NCI-H226 (cell line): ENCODE measurements at regions not wholly inside any gene's neighbourhood (a gene's known extent, or its start where the extent isn't known, plus 50 kb on each side); places are given as distances from the start of the nearest gene placed in this dataset.
"Not testable (repeated sequence)": the region's sequence is repeated elsewhere in the genome, so short reads cannot be mapped to it uniquely, and the experiment has no call there.

ENCODE experiments used
- DNase-seq: peaks from one replicate; pipeline ENCODE4 v3.0.0-alpha.2; 2015

DNA sequence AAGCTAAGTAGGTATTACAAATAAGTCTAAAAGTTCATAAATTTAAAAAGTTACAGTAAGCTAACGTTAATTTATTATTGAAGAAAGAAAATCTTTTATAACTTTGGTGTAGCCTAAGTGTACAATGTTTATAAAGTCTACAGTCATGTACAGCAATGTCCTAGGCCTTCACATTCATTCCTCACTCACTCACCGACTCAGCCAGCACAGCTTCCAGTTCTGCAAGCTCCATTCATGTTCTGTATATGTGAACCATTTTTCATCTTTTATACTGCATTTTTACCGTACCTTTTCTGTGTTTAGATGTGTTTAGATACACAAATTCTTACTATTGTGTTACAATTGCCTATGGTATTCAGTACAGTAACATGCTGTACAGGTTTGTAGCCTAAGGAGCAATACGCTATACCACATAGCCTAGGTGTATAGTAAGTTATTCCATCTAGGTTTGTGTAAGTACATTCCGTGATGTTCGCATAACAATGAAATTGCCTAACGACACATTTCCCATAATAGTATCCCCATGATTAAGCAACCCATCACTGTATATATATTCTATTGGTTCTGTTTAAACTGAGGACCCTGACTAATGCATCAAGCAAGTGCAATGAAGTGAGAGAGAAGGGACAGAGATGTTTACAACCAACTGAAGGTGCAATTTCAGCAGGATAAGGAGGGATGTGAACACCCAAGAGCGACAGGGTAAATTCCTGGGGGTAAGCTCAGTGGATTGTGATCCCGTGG is 88.9 kb upstream of the TRIO start:
- no peak for DNase-seq

- no peak for DNase-seq
Observed at GRCh38 chr5:14050821-14051220, 92.3 kb upstream of the TRIO start.

- DNase-seq = no peak
Observed at GRCh38 chr5:14048434-14048833, 94.7 kb upstream of the TRIO start.

DNA sequence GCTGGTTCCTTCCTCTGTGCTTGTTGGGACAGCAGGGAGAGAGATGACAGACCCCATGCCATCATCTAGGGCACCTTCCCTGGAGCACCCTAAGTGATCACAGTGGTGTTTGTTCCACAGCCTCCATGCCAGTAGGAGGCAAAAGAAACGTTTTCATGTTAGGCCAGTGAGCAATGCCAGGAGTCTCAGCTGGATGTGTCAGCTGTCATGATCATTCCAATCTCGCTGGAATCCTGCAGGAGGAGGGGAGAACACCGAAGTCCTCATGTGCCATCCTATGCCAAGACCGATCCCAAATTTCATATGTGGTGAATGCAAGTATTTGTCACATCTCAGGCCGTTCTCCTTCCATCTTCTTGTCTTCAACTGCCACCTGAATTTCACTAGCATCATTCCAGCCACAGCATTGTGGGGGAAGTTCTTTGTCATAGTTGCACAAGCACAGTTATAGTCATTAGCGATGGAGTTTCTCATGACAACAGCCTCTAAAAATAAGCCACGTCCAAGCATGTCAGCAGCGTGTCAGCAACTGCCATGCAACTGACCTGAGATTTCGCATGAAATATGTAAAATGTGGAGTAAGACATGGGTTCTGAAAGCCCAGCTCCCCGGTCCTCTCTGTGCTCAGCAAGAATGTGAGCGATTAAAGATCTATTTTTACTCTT is 97.2 kb upstream of the DNAH5 start:
- DNase-seq = no peak

- DNase-seq = no peak
Observed at GRCh38 chr5:14040542-14040941, 96.1 kb upstream of the DNAH5 start.

DNA sequence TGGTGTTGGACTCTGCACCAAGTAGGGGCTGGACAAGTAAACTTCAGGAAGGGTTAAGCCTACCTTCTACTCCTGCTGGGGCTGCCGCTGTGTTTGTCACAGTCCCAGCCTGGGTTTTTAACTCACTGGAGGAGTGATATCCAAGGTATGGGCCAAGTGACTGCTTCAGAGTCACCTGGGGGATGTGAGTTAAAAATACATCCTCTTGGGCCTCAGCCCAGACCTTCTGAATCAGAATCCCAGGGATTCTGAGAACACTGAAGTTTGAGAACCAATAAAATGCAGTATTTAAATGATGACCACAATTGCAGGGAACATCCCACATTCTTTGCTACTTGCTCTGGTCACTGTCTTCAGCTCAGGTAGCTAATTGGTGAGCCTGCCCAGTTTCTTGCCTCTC is 95.1 kb upstream of the DNAH5 start:
- DNase-seq = peak; percentile 63

DNA sequence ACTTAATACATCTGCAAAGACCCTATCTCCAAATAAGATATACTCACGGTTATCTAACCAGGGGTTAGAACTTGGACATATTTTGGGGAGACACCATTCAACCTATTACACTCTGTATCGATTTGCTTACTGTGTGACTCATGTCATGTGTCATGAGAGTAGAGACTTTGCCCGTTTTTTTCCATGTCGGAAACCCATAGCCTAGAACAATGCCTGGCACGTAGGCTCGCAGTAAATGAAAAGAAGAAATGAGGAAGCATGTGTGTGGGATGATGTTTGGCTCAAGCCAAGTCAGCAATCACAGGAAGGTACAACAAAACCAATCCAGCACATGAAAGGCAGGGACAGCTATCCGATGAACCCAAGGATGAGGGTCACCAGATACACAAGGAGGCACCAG is 94.6 kb upstream of the DNAH5 start:
- DNase-seq = no peak

- peak; percentile 37 for DNase-seq
Observed at GRCh38 chr5:14038341-14038959, 94.0 kb upstream of the DNAH5 start.

DNA sequence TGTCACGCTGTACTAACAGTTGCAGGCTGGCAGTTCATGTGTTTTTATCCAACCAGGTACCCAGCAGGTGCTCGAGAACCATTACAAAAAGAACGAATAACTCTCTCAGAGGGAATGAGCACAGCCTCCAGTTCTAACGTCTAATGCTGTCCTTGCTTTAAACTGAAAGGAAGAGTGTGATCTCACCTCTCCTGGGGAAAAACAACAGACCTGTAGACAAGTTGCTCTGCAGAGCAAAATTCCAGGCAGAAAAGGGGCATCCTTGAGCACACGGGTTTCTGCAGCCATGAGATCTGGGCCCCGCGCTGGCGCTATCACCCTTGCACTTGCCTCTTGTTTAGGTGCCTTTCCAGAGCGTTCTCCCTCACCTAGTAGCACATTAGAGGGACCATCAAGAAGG is 92.5 kb upstream of the DNAH5 start:
- DNase-seq = peak; percentile 15

- DNase-seq = peak; percentile 63
Observed at GRCh38 chr5:14036514-14036913, 92.0 kb upstream of the DNAH5 start.

- peak; percentile 98 for DNase-seq
Observed at GRCh38 chr5:14035859-14036503, 91.5 kb upstream of the DNAH5 start.

DNA sequence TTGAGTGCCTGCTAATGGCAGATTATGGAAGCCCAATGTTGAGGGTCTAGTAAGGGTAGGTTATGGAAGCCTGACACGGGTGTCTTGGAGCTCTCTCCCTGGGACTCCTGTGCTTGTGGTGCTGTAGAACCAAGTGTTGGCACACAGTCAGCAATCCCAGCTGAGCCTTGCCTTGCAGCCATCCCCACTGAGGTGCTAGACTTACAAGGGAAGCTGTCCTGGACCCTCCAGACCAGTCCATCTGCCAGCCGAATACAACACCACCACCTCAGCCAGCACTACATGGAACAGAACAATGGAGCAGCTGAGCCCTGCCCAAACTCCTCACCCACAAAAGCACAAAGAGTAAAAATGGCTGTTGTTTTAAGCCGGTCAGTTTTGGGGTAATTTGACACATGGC is 90.5 kb upstream of the DNAH5 start:
- DNase-seq = no peak

- peak; percentile 50 for DNase-seq
Observed at GRCh38 chr5:14032918-14033317, 88.4 kb upstream of the DNAH5 start.

GRCh38 chr5:14028938-14029584 is 84.6 kb upstream of the DNAH5 start:
- DNase-seq = no peak

- DNase-seq = no peak
Observed at GRCh38 chr5:14028188-14028587, 83.7 kb upstream of the DNAH5 start.

GRCh38 chr5:14025569-14026286 is 81.2 kb upstream of the DNAH5 start:
- peak; percentile 50 for DNase-seq

GRCh38 chr5:14022971-14023370 is 78.5 kb upstream of the DNAH5 start:
- DNase-seq = no peak

DNA sequence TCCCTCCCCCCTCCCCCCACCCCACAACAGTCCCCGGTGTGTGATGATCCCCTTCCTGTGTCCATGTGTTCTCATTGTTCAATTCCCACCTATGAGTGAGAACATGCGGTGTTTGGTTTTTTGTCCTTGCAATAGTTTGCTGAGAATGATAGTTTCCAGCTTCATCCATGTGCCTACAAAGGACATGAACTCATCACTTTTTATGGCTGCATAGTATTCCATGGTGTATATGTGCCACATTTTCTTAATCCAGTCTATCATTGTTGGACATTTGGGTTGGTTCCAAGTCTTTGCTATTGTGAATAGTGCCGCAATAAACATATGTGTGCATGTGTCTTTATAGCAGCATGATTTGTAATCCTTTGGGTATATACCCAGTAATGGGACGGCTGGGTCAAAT is 76.5 kb upstream of the DNAH5 start:
- DNase-seq = not testable (repeated sequence)

- DNase-seq = no peak
Observed at GRCh38 chr5:14019768-14020290, 75.3 kb upstream of the DNAH5 start.

- DNase-seq = no peak
Observed at GRCh38 chr5:14017904-14018303, 73.4 kb upstream of the DNAH5 start.

DNA sequence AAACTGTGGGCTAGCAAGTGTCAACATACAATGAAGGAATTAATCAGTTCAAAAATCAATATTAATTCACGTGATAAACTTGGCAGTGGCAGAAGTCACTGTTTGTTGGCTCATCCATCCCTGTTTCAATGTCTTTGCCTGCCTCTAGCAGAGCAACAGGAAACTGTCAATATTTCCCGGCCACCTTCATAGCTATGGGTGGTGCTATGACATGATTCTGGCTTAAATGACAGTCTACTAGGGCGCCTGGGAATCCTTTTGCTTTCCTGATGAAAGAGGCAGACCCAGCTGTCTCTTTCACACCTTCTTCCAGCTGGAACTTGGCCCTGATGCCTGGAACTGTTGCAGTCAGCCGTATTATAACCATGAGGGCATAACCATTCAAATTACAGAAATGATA is 72.1 kb upstream of the DNAH5 start:
- no peak for DNase-seq
